ENCODE measurements at regions not wholly inside any gene's neighbourhood (a gene's known extent, or its start where the extent isn't known, plus 50 kb on each side); places are given as distances from the start of the nearest gene placed in this dataset.
"Not testable (repeated sequence)": the region's sequence is repeated elsewhere in the genome, so short reads cannot be mapped to it uniquely, and the experiment has no call there.

DNA sequence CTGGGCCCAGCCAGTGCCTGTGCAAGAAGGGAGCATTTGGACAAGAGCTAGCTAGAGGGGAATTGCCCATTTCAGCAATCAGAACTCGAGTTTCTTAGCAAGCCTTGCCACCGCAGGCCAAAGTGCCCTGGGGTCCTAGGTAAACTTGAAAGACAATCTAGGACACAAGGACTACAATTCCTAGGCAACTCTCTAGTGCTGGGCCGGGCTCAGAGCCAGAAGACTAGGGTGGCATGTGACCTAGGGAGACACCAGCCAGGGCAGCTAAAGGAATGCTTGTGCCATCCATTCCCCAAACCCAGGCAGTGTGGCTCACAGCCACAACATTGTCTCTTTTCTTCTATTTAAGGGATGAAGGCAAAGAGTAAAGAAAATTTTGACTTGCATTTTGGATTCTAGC lies 205.0 kb downstream of the BMP4 start:
- DNase-seq (ENCODE audit: low read depth in 2 of 3, low spot score in 2 of 3): no peak

- no peak for DNase-seq (ENCODE audit: low read depth in 2 of 3, low spot score in 2 of 3)
Observed at GRCh38 chr14:53748691-53749090, 207.9 kb downstream of the BMP4 start.

- no peak for DNase-seq (ENCODE audit: low read depth in 2 of 3, low spot score in 2 of 3)
Observed at GRCh38 chr14:53744857-53745256, 211.8 kb downstream of the BMP4 start.

DNA sequence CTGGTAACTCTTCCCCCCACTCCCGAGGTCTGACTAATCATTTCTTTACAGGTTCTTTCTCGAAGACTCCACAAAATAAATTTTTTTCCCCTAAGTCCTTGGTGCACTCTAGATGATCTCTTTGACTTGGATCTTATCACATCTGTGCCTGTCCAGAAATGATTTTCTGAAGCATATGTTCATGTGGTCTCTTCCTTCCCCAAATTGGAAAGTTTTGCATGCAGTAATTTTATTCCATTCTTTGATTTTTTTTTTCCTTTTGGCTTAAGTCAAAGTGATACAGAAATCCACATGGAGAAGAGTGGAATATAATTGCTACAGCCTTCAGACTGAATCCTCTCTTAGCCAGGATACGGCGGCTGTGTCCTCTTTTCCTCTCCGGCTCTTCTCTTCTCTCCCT lies 213.3 kb downstream of the BMP4 start:
- no peak for DNase-seq (ENCODE audit: low read depth in 2 of 3, low spot score in 2 of 3)

DNA sequence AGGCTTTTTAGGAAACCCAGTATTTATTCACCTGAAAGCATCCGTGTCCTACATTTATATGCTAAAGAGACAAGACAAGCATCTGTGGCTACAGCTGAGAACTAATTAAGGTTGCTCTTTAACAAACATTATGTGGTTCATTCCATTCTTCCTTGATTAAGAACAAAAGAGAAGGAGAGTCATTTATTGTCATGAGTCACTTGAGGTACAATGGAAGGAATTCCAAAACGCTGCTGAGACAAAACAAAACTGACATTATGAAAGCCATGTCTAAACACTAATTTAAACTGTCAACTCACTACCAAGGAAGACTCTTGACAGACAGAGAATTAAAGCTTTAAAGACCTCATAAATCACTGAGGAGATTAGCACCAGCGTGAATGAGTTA lies 214.4 kb downstream of the BMP4 start:
- no peak for DNase-seq (ENCODE audit: low read depth in 2 of 3, low spot score in 2 of 3)

DNA sequence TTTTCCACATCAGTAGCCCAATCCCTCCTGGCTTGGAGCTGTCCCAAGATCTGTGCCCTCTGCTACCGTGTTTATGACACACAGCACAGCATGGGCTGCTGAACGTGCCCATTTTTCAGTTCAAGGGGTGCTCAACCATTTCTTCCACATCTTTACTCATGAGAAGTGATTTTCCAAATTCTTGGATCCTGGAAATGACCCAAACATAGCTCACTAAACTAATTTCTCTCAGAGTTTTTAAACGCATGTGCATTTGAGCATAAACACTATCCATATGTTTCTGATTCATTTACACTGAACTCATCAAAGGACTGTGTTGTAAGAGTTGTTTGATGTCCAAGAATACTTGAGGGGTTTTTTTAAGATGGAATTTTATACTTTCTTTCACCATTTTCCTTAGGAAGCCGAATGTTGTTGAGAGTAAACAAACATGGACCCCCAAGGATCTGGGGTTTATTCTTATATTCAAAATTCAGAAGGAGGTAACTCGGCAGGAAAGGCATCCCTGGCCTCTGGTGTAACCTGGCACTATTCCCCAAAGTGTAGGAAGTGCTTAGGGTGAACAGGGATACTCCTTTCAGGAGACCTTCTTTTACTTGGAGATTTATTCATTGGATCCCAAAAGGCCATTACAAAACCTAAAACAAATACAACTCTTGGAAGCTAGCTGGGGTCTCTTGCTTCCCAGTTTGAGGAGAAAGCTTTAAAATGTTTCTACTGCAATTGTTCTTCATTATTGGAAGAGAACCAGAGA lies 215.0 kb downstream of the BMP4 start:
- DNase-seq (ENCODE audit: low read depth in 2 of 3, low spot score in 2 of 3): no peak

GRCh38 chr14:53740570-53740969 lies 216.1 kb downstream of the BMP4 start:
- DNase-seq (ENCODE audit: low read depth in 2 of 3, low spot score in 2 of 3): no peak

DNA sequence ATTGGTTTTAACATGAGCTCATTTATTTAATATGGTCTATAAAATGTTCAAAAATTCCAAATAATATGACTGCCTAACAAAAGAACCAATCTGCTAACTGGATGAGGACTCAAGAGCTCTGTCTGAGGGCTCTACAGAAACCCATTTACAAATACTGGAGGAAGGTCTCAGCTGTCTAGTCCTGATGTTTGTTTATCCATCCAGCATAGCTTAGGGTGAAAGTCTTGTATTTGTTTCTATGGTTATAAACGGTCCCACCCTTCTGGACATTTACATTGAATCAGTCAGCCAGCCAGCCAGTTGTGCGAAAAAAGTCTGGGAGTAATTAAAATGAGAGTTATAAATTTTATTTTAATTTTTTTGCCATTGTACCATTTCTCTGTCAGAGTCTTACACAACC lies 220.7 kb downstream of the BMP4 start:
- DNase-seq (ENCODE audit: low read depth in 2 of 3, low spot score in 2 of 3): no peak

GRCh38 chr14:53723221-53723620 lies 233.4 kb downstream of the BMP4 start:
- no peak for DNase-seq (ENCODE audit: low read depth in 2 of 3, low spot score in 2 of 3)

- no peak for DNase-seq (ENCODE audit: low read depth in 2 of 3, low spot score in 2 of 3)
Observed at GRCh38 chr14:53719536-53719935, 237.1 kb downstream of the BMP4 start.

- no peak for DNase-seq (ENCODE audit: low read depth in 2 of 3, low spot score in 2 of 3)
Observed at GRCh38 chr14:53716578-53716977, 240.0 kb downstream of the BMP4 start.

DNA sequence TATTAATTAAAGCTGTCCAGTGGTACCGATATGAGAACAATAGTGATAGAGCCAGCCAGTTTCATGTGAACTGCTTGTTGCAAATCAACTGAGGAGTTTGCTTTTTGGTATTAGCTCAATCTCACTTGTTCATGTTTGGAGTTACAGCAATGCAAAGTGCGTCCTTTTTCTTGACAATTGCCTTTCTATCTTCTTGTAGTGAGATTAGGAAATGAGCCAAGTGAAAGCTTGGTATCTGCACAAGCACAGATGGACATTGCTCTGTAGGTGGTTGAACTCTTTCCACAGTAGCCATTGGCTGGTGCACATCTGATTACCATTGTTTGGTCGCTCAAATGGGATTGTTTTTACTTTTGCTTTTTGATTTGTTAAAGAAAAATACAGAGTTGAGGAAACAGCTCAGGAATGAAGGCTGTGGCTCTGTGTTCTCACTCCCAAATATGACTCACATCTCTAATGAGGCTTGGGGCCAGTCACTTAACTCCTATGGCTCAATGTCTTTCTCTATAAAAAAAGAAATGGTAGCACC lies 241.4 kb downstream of the BMP4 start:
- DNase-seq (ENCODE audit: low read depth in 2 of 3, low spot score in 2 of 3): no peak

GRCh38 chr14:53714495-53715192 lies 242.0 kb downstream of the BMP4 start:
- no peak for DNase-seq (ENCODE audit: low read depth in 2 of 3, low spot score in 2 of 3)

DNA sequence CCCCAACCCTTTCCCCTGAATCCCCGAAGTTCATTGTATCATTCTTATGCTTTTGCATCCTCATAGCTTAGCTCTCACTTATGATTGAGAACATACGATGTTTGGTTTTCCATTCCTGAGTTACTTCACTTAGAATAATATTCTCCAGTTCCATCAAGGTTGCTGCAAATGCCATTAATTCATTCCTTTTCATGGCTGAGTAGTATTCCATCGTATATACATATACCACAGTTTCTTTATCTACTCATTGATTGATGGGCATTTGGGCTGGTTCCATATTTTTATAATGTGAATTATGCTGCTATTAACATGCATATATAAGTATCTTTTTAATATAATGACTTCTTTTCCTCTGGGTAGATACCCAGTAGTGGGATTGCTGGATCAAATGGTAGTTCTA lies 243.7 kb downstream of the BMP4 start:
- DNase-seq (ENCODE audit: low read depth in 2 of 3, low spot score in 2 of 3): not testable (repeated sequence)

DNA sequence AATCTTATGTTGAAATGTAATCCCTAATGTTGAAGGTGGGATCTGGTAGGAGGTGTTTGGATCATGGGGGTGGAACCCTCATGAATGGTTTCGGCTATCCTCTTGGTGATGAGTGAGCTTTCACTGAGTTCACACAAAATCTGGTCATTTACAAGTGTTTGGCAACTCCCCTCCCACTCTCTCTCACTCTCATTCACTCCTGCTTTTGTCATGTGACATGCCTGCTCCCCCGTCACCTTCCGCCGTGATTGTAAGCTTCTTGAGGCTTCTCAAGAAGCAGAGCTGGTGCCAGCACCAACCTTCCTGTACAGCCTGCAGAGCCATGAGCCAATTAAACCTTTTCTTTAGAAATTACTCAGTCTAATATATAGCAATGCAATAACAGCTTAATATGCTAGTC lies 245.4 kb downstream of the BMP4 start:
- no peak for DNase-seq (ENCODE audit: low read depth in 2 of 3, low spot score in 2 of 3)

GRCh38 chr14:53710615-53711014 lies 246.0 kb downstream of the BMP4 start:
- no peak for DNase-seq (ENCODE audit: low read depth in 2 of 3, low spot score in 2 of 3)

DNA sequence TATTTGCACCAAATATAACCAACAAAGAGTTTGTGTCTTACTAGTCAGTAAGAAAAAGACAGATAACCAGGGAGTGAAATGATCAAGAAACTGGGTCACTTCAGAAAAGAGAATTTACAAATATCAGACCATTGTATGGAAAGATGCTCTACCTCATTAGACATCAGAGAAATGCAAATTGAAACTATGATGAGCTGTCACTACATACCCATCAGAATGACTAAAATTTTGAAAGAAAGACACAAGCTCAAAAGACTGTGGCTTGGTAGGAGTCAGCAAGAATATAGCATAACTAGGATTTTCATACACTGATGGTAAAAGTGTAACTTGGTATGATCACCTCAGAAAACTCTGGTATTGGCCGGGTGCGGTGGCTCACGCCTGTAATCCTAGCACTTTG lies 247.2 kb downstream of the BMP4 start:
- no peak for DNase-seq (ENCODE audit: low read depth in 2 of 3, low spot score in 2 of 3)

- DNase-seq (ENCODE audit: low read depth in 2 of 3, low spot score in 2 of 3): no peak
Observed at GRCh38 chr14:53703457-53703856, 253.2 kb downstream of the BMP4 start.

DNA sequence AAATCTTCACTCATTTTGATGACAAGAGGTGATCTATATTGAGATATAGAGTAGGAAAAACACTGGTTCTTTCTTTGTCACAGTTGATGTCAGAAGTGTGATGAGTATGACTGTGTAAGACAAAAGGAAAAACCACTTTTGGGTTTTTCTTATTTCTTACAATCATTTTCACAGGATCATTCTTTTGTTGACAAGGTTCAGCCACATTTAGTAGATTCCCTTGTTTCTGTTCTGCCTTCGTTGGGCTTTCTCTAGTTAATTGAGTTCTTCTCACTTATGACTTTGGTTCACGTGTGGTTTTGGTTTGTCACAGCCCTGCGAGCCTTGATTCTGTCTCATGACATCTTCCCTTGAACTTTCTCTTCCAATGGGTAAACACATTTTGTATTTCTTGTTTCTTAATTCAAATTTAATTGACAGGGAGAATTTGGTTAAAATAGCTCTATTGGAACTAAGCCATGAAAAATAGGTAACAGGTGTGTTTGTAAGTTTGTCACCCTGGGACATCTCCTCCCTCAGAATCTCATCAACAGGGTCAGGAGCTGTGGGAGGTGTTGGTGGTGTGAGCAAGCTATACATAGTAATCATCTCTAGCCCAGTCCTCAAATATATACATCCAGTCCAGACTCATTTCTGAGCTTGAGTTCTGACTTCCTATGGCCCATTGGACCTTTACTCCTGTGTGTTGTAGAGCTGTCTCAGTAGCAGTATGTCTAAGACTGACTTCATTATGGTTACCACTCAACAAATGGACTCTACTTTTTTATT lies 255.3 kb downstream of the BMP4 start:
- no peak for DNase-seq (ENCODE audit: low read depth in 2 of 3, low spot score in 2 of 3)

DNA sequence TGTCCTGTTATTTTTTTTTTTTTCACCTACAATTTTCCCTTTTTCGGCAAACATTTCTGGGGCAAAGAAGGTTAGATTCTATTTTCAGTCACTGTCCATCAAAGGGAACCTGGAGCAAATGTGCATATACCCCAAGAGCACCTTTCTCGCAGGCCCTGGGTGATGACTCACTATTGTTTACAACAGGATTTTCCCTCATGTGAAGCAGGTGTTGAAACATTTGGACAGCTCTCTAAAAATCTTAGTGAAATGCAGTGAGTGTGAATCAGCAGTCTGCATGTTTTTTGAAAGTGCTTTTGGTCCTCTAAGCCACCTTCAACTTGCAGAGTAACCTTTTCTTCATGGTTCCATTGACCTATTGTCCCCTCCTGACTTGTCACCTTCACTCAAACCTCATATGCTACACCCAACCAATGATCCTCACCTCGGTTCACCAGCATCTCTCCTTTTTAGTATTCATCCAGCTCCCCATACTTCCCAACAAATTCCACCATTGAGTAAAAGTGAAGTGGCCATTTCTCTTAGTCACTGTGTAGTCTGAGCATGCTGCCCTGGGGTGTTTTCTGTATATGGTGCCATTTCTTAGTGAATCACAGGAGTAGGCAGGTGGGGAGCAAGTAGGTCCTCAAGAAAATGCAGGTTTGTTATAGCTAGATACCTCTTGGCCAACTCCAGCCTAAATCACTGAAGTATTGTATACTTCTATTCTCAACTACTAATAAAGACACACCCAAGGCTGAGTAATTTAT lies 260.2 kb downstream of the BMP4 start:
- DNase-seq (ENCODE audit: low read depth in 2 of 3, low spot score in 2 of 3): no peak

GRCh38 chr14:53695692-53696214 lies 260.9 kb downstream of the BMP4 start:
- DNase-seq (ENCODE audit: low read depth in 2 of 3, low spot score in 2 of 3): no peak
